NB4 (cell line): ENCODE measurements at regions not wholly inside any gene's neighbourhood (a gene's known extent, or its start where the extent isn't known, plus 50 kb on each side); places are given as distances from the start of the nearest gene placed in this dataset.

ENCODE experiments used
- MYC ChIP-seq: IDR thresholded peaks from 2 replicates; pipeline ENCODE4 v1.6.1; 2011; ENCODE audit warnings: low read depth, low read length
- POLR2A ChIP-seq: IDR thresholded peaks from 2 replicates; pipeline ENCODE4 v1.6.1; 2011; ENCODE audit warnings: mild to moderate bottlenecking; ENCODE audit not compliant: insufficient read length; ENCODE audit errors: extremely low read depth
- TF ChIP-seq, protein P1 (sequence below): IDR thresholded peaks from one replicate; pipeline ENCODE4 v1.5.1; 2012; ENCODE audit warnings: low read depth, low read length

GRCh38 chrX:92209936-92210335, 430.8 kb downstream of the PCDH11X start:
- TF ChIP-seq, protein P1, sequence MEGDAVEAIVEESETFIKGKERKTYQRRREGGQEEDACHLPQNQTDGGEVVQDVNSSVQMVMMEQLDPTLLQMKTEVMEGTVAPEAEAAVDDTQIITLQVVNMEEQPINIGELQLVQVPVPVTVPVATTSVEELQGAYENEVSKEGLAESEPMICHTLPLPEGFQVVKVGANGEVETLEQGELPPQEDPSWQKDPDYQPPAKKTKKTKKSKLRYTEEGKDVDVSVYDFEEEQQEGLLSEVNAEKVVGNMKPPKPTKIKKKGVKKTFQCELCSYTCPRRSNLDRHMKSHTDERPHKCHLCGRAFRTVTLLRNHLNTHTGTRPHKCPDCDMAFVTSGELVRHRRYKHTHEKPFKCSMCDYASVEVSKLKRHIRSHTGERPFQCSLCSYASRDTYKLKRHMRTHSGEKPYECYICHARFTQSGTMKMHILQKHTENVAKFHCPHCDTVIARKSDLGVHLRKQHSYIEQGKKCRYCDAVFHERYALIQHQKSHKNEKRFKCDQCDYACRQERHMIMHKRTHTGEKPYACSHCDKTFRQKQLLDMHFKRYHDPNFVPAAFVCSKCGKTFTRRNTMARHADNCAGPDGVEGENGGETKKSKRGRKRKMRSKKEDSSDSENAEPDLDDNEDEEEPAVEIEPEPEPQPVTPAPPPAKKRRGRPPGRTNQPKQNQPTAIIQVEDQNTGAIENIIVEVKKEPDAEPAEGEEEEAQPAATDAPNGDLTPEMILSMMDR = no peak
- TF ChIP-seq POLR2A (no peak), MYC (no peak)
